GM20431 (cell line): ENCODE measurements at regions not wholly inside any gene's neighbourhood (a gene's known extent, or its start where the extent isn't known, plus 50 kb on each side); places are given as distances from the start of the nearest gene placed in this dataset.

Experiments used
- in situ Hi-C: fragments of 300-500 bp; cut with MseI, MboI; formaldehyde crosslinking; loops from one replicate; pipeline ENCODE4 v1.15.0; 2020; ENCODE audit warnings: low sequenced_read_pairs; ENCODE audit not compliant: unreplicated experiment

GRCh38 chr17:69916761-69917160 lies 158.3 kb upstream of the KCNJ16 start:
- in situ Hi-C loops = no loop called here

DNA sequence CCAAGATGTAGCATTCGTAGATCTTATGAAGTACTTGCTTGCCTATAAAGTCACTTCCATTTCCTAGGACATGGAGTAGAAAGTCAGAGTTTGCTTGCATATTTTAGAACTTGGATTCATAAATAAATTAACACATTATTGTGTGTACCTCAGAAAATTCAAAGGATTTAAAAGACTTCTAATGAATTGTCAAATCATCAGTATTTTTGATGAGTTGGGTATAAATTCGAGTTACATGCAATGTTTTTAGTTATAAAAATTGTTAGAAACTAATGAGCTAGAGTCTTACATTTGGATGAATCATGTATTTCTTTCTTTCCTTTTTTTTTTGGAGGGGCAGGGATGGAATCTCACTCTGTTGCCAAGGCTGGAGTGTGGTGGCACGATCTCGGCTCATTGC lies 156.9 kb upstream of the KCNJ16 start:
- in situ Hi-C loops = no loop called here

DNA sequence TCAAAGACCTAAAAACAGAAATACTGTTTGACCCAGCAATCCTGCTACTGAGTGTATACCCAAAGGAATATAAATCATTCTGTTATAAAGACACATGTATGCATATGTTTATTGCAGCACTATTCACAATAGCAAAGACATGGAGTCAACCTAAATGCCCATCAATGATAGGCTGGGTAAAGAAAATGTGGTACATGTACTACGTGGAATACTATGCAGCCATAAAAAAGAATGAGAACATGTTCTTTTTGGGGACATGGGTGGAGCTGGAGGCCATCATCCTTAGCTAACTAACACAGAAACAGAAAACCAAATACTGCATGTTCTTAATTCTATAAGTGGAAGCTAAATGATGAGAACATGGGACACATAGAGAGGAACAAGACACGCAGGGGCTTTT lies 155.2 kb upstream of the KCNJ16 start:
- in situ Hi-C loops = no loop called here

- in situ Hi-C loops = no loop called here
Measured at GRCh38 chr17:69921046-69921445, 154.0 kb upstream of the KCNJ16 start.

GRCh38 chr17:69928611-69929010 lies 146.4 kb upstream of the KCNJ16 start:
- in situ Hi-C loops = no loop called here

DNA sequence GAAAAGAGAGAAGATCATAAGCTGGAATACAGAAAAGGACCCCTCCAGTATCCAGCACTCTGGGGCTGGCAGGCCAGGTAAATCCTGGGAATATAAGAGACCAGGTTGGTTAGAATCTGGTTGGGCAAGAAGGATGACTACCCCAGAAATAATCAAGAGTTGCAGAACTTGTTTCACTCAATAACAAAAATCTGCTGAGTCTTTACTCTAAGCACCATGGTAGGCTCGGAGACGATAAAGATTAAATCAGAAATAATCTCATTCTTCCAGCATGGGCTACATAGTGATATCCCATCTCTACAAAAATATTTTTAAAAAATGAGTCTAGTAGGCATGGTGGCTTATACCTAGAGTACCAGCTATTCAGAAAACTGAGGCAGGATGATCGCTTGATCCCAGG lies 138.0 kb upstream of the KCNJ16 start:
- in situ Hi-C loops = no loop called here

GRCh38 chr17:69943058-69943457 lies 132.0 kb upstream of the KCNJ16 start:
- in situ Hi-C loops = no loop called here

- in situ Hi-C loops = no loop called here
Measured at GRCh38 chr17:69944406-69944805, 130.6 kb upstream of the KCNJ16 start.

DNA sequence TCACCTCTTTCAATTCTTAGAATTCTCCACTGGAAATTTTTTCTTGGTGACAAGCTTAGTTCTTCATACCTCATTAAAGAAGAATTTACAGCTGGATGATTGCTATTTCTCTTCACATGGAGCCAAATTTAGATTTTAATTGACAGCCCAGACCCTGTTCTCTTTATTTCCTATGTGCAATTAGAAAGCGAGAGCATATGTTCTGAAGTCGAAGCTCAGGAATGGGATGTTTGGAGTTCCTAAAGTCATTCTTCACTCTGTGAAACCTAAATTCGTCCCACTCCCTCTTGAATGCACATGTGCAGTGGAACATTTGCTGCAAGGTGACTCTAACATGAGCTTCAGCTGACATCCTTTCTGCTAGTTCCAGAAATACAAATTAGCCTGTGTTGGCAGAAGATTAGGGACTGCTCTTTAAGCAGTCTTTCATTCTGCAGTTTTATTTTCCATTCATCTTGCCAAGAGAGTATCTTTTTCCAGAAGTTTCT lies 129.3 kb upstream of the KCNJ16 start:
- in situ Hi-C loops = no loop called here

GRCh38 chr17:69947027-69947759 lies 127.8 kb upstream of the KCNJ16 start:
- in situ Hi-C loops = no loop called here

GRCh38 chr17:69948406-69948805 lies 126.6 kb upstream of the KCNJ16 start:
- in situ Hi-C loops = no loop called here

DNA sequence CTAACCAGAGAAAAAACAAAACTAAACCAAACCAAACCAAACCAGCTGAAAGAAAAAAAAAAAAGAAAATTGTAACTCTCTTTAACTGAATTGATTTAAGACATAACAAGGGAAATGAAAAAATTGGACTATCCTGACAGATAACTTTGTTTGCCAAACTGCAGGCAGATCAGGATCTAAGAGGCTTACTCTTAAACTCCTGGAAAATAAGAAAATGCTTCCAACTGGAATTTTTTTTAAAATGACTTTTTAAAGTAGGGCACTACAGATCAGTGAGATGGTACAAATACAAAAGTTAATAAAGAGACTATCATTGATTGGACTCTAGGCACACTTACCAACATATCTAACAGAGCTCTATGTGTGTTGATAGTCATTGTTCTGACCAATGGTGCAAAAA lies 125.5 kb upstream of the KCNJ16 start:
- in situ Hi-C loops = no loop called here

GRCh38 chr17:69949973-69950695 lies 124.9 kb upstream of the KCNJ16 start:
- in situ Hi-C loops = no loop called here

GRCh38 chr17:69950701-69951418 lies 124.2 kb upstream of the KCNJ16 start:
- in situ Hi-C loops = no loop called here

GRCh38 chr17:69954241-69954925 lies 120.6 kb upstream of the KCNJ16 start:
- in situ Hi-C loops = no loop called here

DNA sequence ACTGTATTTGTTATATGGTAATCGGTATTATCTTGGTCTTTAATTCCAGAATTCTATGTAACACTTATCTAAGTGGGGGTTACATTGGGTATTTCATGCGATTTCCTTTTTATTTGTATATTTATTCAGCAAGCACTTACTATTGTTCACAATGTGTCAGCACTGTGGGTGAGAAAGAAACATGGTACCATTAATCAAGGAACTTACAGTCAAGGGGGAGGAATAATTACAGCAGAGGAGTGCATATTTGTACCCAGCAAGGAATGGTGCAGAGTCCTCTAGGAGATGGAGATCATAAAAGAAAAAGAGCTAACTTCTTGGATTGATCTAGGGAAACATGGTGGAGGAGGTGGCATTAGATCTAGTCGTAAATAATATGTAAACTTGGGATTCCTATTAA lies 117.0 kb upstream of the KCNJ16 start:
- in situ Hi-C loops = no loop called here

DNA sequence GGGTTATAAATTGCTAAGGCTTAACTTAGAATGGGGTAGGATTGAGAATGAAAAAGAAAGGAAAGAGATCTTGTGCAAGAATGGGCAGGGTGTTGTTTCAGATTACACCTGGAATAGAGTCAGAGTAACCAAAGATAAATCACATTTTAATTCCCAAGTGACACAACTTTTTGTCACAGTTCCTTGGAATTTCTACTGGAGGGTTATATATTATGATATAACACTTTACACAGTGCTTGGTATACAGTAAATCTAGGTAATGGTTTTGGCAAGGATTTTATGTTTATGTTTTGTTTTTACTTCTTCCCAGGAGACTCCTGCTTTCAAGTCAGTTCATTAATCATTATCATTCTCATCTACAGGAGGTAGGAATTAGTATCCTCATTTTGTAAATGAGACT lies 115.7 kb upstream of the KCNJ16 start:
- in situ Hi-C loops = no loop called here

GRCh38 chr17:69960755-69961154 lies 114.3 kb upstream of the KCNJ16 start:
- in situ Hi-C loops = no loop called here

GRCh38 chr17:69961501-69962145 lies 113.4 kb upstream of the KCNJ16 start:
- in situ Hi-C loops = no loop called here

DNA sequence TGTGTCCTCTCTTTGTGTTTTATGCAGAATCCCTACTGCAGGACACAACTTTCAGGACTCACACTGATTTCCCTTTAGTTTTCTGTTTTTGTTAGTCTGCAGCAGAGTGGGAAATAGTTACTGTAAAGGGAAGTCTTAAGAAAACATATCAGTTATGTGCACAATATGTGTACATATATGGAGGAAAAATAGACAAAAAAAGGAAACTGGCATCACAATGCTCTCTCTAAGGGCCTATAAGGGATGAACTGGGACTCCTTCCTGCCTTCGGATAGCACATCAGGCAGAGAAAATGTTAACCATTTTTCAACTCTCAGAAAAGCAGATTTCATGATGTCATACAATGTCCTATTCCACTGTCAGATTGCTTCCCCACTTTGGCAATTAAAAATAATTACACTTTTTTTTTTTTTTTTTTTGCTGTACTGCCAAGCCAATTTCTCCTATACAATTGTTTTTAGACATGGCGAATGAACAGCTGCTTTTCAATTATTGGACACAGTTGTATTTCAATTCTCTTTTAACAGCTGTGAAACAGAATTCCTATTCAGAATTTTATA lies 112.5 kb upstream of the KCNJ16 start:
- in situ Hi-C loops = no loop called here
